OCI-LY3 (cell line): ENCODE measurements at regions not wholly inside any gene's neighbourhood (a gene's known extent, or its start where the extent isn't known, plus 50 kb on each side); places are given as distances from the start of the nearest gene placed in this dataset.

Experiments
- CTCF ChIP-seq: fragments of 200-600, 300-600 bp; sonication (generic); IDR thresholded peaks from 2 replicates; pipeline ENCODE4 v1.5.1; 2014; ENCODE audit warnings: antibody characterized with exemption, low read length, low read depth
- EZH2phosphoT487 ChIP-seq: fragments of 200-600 bp; shearing (Covaris generic); IDR thresholded peaks from 2 replicates; pipeline ENCODE4 v1.6.1; 2018; ENCODE audit warnings: antibody characterized with exemption, mixed run types, low read depth

- no peak for TF ChIP-seq EZH2phosphoT487
- no peak for TF ChIP-seq CTCF
Measured at GRCh38 chrY:21192694-21193093, 318.4 kb upstream of the RBMY1B start.
